HepG2 (cell line): ENCODE measurements at regions not wholly inside any gene's neighbourhood (a gene's known extent, or its start where the extent isn't known, plus 50 kb on each side); places are given as distances from the start of the nearest gene placed in this dataset.

ENCODE experiments used
- ATAC-seq: fragments of 200-7000 bp; cut with Tn5 transposase; 3 replicates; pipeline ENCODE4 v1.9.1; 2020; ENCODE audit warnings: mild to moderate bottlenecking, moderate library complexity
- BruUV-seq: library from RNA; stranded (reverse); fragments of 400-500 nt; replicated peaks from 2 replicates; lab custom pipeline; 2021; lab: Mats Ljungman, UMichigan
- CTCF ChIA-PET: fragments of 300-600 bp; formaldehyde crosslinking; extraction: SDS; loops from one replicate; lab custom pipeline; 2021; ENCODE audit warnings: low total read pairs, inconsistent platforms, low intra/inter-chr PET ratio; lab: Yijun Ruan, JAX
- POLR2A ChIA-PET: fragments of 350-600 bp; sonication (Branson Sonifier 250); formaldehyde crosslinking; loops from one replicate; lab custom pipeline; 2020; ENCODE audit warnings: antibody characterized with exemption, inconsistent platforms; lab: Yijun Ruan, JAX
- DNase-seq: peaks from one replicate; pipeline ENCODE4 v3.0.0-alpha.2; 2015; ENCODE audit warnings: low spot score
- FAIRE-seq: peaks from 3 replicates; lab custom pipeline; 2011; peaks lifted over from hg19 to GRCh38; lab: Jason Lieb, UNC
- H2AFZ ChIP-seq: one replicate; pipeline ENCODE4 v1.6.1; 2011; ENCODE audit warnings: low read length, inconsistent platforms
- H3K27ac ChIP-seq: fragments of 300-600 bp; 3 replicates; pipeline ENCODE4 v1.8.0; 2011; ENCODE audit warnings: mixed run types, mild to moderate bottlenecking, mixed read lengths, low read length, inconsistent platforms; ENCODE audit not compliant: insufficient read depth; ENCODE audit errors: extremely low read length
- H3K27me3 ChIP-seq, 2 experiments: fragments of 200-600 bp in 1 of 2; 2 replicates in 1 of 2; 3 replicates in 1 of 2; pipeline versions ENCODE4 v1.6.0 to v1.8.0; 2011; ENCODE audit warnings: low read length in 2 of 2, mild to moderate bottlenecking in 2 of 2, moderate library complexity in 2 of 2, inconsistent platforms in 1 of 2; ENCODE audit not compliant: insufficient read depth in 2 of 2, control insufficient read depth in 1 of 2
- H3K36me3 ChIP-seq, 2 experiments: fragments of 200-600 bp in 1 of 2; replicated peaks in 1 of 2; 2 replicates in 1 of 2; 3 replicates in 1 of 2; pipeline versions ENCODE4 v1.5.1 to v1.8.0; 2011; ENCODE audit warnings: low read length in 2 of 2, inconsistent platforms in 1 of 2; ENCODE audit not compliant: insufficient read depth in 2 of 2, control insufficient read depth in 1 of 2
- H3K4me1 ChIP-seq: 2 replicates; pipeline ENCODE4 v1.5.1; 2012; ENCODE audit warnings: low read length, inconsistent platforms; ENCODE audit not compliant: insufficient read depth
- H3K4me2 ChIP-seq: 2 replicates; pipeline ENCODE4 v1.6.0; 2011; ENCODE audit warnings: low read depth, low read length, inconsistent platforms
- H3K4me3 ChIP-seq, 3 experiments: fragments of 200-600 bp in 1 of 3; sonication (generic), shearing (Covaris generic) in 1 of 3; replicated peaks in 1 of 3; 2 replicates each; pipeline ENCODE4 v1.5.1; 2011 to 2016; ENCODE audit warnings: low read length in 3 of 3, inconsistent platforms in 2 of 3, low read depth in 2 of 3, mild to moderate bottlenecking in 2 of 3, control low read depth in 1 of 3, mixed read lengths in 1 of 3; ENCODE audit not compliant: insufficient read depth in 1 of 3
- H3K79me2 ChIP-seq: one replicate; pipeline ENCODE4 v1.6.1; 2011; ENCODE audit warnings: low read length, inconsistent platforms; ENCODE audit not compliant: insufficient read depth
- H3K9ac ChIP-seq: 2 replicates; pipeline ENCODE4 v1.6.0; 2011; ENCODE audit warnings: mild to moderate bottlenecking, low read depth, low read length, inconsistent platforms; ENCODE audit not compliant: insufficient read depth
- H3K9me3 ChIP-seq: 2 replicates; pipeline ENCODE4 v1.5.1; 2012; ENCODE audit warnings: mild to moderate bottlenecking, low read length
- H4K20me1 ChIP-seq: 2 replicates; pipeline ENCODE4 v1.6.0; 2011; ENCODE audit warnings: inconsistent platforms, mild to moderate bottlenecking, low read length, moderate library complexity; ENCODE audit not compliant: insufficient read depth
- JUNB ChIP-seq: sonication (generic); formaldehyde crosslinking; IDR thresholded peaks from 2 replicates; pipeline ENCODE4 v1.8.0; 2022; ENCODE audit warnings: missing genetic modification reagents, mild to moderate bottlenecking, borderline replicate concordance
- PLRG1 ChIP-seq: fragments of 450-650 bp; conservative IDR thresholded peaks from 2 replicates; pipeline ENCODE4 v1.6.1; 2016
- TGIF2 ChIP-seq: IDR thresholded peaks from 2 replicates; pipeline ENCODE4 v1.6.1; 2016; ENCODE audit warnings: control low read depth, missing compliant biosample characterization
- ZNF24 ChIP-seq: fragments of 450-650 bp; IDR thresholded peaks from 2 replicates; pipeline ENCODE4 v1.6.1; 2017; ENCODE audit warnings: antibody characterized with exemption, mild to moderate bottlenecking
- ZNF343 ChIP-seq: sonication (generic); formaldehyde crosslinking; IDR thresholded peaks from 2 replicates; pipeline ENCODE4 v1.4.0; 2020; ENCODE audit warnings: mild to moderate bottlenecking, missing genetic modification reagents
- ZNF564 ChIP-seq: sonication (generic); formaldehyde crosslinking; IDR thresholded peaks from 2 replicates; pipeline ENCODE4 v1.8.1; 2023; ENCODE audit warnings: mild to moderate bottlenecking, missing genetic modification reagents
- ZNF598 ChIP-seq: sonication (generic); formaldehyde crosslinking; IDR thresholded peaks from 2 replicates; pipeline ENCODE4 v1.5.1; 2020; ENCODE audit warnings: mild to moderate bottlenecking, missing genetic modification reagents, borderline replicate concordance
- ZNF644 ChIP-seq: IDR thresholded peaks from 2 replicates; pipeline ENCODE4 v1.6.1; 2016; ENCODE audit warnings: low read depth
- ZNF761 ChIP-seq: sonication (generic); formaldehyde crosslinking; conservative IDR thresholded peaks from 2 replicates; pipeline ENCODE4 v1.4.0; 2020; ENCODE audit warnings: mild to moderate bottlenecking, missing genetic modification reagents
- WGBS: methylation state at CpG from one replicate; pipeline ENCODE4 v1.1.6; 2017; ENCODE audit warnings: low lambda C conversion rate; 5-methylcytosine and 5-hydroxymethylcytosine counted together
- in situ Hi-C: cut with HindIII; loops from 2 replicates; pipeline ENCODE4 v1.10.0; 2017; ENCODE audit warnings: low pct_unique_long_range_greater_than_20kb; ENCODE audit not compliant: extremely low pct_ligation_motif_present
- intact Hi-C: fragments of 100-400 bp; cut with micrococcal nuclease; formaldehyde crosslinking; loops from one replicate; pipeline ENCODE4 v1.10.0; 2022; ENCODE audit not compliant: unreplicated experiment
- TF ChIP-seq, protein P1 (sequence below): sonication (generic); formaldehyde crosslinking; IDR thresholded peaks from 2 replicates; pipeline ENCODE4 v1.4.0; 2020; ENCODE audit warnings: missing genetic modification reagents, mild to moderate bottlenecking, borderline replicate concordance
- TF ChIP-seq, protein P2 (sequence below): sonication (generic); formaldehyde crosslinking; IDR thresholded peaks from 2 replicates; pipeline ENCODE4 v1.8.1; 2023; ENCODE audit warnings: missing genetic modification reagents, mild to moderate bottlenecking, borderline replicate concordance
- TF ChIP-seq, protein P3 (sequence below): conservative IDR thresholded peaks from 2 replicates; pipeline ENCODE4 v1.6.1; 2018; ENCODE audit warnings: missing genetic modification reagents
- TF ChIP-seq, protein P4 (sequence below): sonication (generic); formaldehyde crosslinking; IDR thresholded peaks from 2 replicates; pipeline ENCODE4 v1.8.0; 2022; ENCODE audit warnings: mild to moderate bottlenecking, missing genetic modification reagents; ENCODE audit not compliant: insufficient replicate concordance
- TF ChIP-seq, protein P5 (sequence below): sonication (generic); formaldehyde crosslinking; IDR thresholded peaks from 2 replicates; pipeline ENCODE4 v1.4.0; 2020; ENCODE audit warnings: mild to moderate bottlenecking, missing genetic modification reagents, borderline replicate concordance
- TF ChIP-seq, protein P6 (sequence below): sonication (generic); formaldehyde crosslinking; IDR thresholded peaks from 2 replicates; pipeline ENCODE4 v1.4.0; 2020; ENCODE audit warnings: mild to moderate bottlenecking, low read depth, missing genetic modification reagents

DNA sequence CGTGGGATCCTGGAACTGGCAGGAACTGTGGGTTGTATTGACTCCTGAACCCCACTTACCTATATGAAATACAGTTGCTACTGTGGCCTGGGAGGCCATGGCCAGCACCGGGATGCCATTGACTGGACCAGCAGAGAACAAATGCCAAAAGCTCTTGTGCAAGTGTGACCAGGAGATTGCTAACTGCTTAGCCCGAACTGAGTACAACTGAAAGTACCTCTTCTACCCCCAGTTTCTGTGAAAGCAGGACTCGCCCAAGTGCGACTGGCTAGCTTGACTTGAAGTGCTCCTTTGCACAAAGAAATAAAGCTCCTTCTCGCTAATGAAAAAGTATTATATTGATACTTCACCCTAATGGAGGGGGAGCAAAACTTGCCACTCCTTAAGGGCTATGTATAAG lies 101.3 kb upstream of the ATP11B start (continued):
- TF ChIP-seq, protein P1, sequence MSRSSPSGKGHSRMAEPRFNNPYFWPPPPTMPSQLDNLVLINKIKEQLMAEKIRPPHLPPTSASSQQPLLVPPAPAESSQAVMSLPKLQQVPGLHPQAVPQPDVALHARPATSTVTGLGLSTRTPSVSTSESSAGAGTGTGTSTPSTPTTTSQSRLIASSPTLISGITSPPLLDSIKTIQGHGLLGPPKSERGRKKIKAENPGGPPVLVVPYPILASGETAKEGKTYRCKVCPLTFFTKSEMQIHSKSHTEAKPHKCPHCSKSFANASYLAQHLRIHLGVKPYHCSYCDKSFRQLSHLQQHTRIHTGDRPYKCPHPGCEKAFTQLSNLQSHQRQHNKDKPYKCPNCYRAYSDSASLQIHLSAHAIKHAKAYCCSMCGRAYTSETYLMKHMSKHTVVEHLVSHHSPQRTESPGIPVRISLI = no peak
- TF ChIP-seq, protein P2, sequence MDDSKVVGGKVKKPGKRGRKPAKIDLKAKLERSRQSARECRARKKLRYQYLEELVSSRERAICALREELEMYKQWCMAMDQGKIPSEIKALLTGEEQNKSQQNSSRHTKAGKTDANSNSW (CRISPR knock-in tag) = no peak
- TF ChIP-seq JUNB (CRISPR knock-in tag) (no peak), ZNF24 (no peak), TGIF2 (CRISPR knock-in tag) (no peak), ZNF761 (CRISPR knock-in tag) (no peak), ZNF644 (no peak), ZNF564 (CRISPR knock-in tag) (no peak), PLRG1 (no peak), ZNF343 (no peak)
- TF ChIP-seq, protein P3, sequence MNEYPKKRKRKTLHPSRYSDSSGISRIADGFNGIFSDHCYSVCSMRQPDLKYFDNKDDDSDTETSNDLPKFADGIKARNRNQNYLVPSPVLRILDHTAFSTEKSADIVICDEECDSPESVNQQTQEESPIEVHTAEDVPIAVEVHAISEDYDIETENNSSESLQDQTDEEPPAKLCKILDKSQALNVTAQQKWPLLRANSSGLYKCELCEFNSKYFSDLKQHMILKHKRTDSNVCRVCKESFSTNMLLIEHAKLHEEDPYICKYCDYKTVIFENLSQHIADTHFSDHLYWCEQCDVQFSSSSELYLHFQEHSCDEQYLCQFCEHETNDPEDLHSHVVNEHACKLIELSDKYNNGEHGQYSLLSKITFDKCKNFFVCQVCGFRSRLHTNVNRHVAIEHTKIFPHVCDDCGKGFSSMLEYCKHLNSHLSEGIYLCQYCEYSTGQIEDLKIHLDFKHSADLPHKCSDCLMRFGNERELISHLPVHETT (CRISPR knock-in tag) = no peak

DNA sequence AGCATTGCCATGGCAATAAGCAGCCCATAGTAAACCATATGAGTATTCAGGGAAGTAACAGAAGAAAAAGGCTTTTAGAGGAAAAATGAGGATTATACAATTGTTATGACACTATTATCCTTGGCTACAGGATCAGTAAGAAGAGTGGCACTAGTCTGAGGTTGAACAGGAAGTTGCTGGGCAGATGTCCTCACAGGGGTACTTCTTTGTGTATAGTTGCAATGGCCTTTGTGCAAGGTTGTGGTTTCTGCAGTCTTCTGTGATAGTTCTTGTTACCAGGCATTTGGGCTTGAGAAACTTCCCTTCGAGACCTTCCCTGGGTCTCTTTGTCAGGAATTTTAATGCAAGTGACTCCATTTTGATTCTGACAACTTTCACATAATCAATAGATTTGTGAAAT lies 100.6 kb upstream of the ATP11B start:
- ChIA-PET CTCF (no interaction called here), POLR2A (no interaction called here)
- Histone ChIP-seq H3K9me3 (no peaks in the 10 kb centered on the region), H3K79me2 (no peaks in the 10 kb centered on the region), H3K4me2 (no peak overlapping the region), H3K36me3 (no peaks in the 10 kb centered on the region), H3K4me1 (no peaks in the 10 kb centered on the region), H4K20me1 (no peaks in the 10 kb centered on the region), H2AFZ (no peak overlapping the region), H3K27ac (no peak overlapping the region), H3K4me3 (no peak overlapping the region), H3K9ac (no peak overlapping the region), H3K27me3 (0 out of 5 replicates have a peak, but pooled peaks cover 0 to 2% of the 10 kb centered on the region in 2 experiments)
- no peak for FAIRE-seq
- no TSS peak for BruUV-seq
- WGBS = 0% methylated on average over 1 of the region's 1 CpG
- ATAC-seq = no peak
- no peak for DNase-seq
- in situ Hi-C loops (no loop called here), intact Hi-C loops (no loop called here)
- TF ChIP-seq, protein P4, sequence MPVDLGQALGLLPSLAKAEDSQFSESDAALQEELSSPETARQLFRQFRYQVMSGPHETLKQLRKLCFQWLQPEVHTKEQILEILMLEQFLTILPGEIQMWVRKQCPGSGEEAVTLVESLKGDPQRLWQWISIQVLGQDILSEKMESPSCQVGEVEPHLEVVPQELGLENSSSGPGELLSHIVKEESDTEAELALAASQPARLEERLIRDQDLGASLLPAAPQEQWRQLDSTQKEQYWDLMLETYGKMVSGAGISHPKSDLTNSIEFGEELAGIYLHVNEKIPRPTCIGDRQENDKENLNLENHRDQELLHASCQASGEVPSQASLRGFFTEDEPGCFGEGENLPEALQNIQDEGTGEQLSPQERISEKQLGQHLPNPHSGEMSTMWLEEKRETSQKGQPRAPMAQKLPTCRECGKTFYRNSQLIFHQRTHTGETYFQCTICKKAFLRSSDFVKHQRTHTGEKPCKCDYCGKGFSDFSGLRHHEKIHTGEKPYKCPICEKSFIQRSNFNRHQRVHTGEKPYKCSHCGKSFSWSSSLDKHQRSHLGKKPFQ (CRISPR knock-in tag) = no peak
- TF ChIP-seq, protein P5, sequence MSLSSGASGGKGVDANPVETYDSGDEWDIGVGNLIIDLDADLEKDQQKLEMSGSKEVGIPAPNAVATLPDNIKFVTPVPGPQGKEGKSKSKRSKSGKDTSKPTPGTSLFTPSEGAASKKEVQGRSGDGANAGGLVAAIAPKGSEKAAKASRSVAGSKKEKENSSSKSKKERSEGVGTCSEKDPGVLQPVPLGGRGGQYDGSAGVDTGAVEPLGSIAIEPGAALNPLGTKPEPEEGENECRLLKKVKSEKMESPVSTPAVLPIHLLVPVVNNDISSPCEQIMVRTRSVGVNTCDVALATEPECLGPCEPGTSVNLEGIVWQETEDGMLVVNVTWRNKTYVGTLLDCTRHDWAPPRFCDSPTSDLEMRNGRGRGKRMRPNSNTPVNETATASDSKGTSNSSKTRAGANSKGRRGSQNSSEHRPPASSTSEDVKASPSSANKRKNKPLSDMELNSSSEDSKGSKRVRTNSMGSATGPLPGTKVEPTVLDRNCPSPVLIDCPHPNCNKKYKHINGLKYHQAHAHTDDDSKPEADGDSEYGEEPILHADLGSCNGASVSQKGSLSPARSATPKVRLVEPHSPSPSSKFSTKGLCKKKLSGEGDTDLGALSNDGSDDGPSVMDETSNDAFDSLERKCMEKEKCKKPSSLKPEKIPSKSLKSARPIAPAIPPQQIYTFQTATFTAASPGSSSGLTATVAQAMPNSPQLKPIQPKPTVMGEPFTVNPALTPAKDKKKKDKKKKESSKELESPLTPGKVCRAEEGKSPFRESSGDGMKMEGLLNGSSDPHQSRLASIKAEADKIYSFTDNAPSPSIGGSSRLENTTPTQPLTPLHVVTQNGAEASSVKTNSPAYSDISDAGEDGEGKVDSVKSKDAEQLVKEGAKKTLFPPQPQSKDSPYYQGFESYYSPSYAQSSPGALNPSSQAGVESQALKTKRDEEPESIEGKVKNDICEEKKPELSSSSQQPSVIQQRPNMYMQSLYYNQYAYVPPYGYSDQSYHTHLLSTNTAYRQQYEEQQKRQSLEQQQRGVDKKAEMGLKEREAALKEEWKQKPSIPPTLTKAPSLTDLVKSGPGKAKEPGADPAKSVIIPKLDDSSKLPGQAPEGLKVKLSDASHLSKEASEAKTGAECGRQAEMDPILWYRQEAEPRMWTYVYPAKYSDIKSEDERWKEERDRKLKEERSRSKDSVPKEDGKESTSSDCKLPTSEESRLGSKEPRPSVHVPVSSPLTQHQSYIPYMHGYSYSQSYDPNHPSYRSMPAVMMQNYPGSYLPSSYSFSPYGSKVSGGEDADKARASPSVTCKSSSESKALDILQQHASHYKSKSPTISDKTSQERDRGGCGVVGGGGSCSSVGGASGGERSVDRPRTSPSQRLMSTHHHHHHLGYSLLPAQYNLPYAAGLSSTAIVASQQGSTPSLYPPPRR = no peak
- no peak for TF ChIP-seq ZNF598 (CRISPR knock-in tag)
- TF ChIP-seq, protein P6, sequence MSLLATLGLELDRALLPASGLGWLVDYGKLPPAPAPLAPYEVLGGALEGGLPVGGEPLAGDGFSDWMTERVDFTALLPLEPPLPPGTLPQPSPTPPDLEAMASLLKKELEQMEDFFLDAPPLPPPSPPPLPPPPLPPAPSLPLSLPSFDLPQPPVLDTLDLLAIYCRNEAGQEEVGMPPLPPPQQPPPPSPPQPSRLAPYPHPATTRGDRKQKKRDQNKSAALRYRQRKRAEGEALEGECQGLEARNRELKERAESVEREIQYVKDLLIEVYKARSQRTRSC (CRISPR knock-in tag) = no peak
